Osteocyte (in vitro differentiated cells): ENCODE measurements at regions not wholly inside any gene's neighbourhood (a gene's known extent, or its start where the extent isn't known, plus 50 kb on each side); places are given as distances from the start of the nearest gene placed in this dataset.

Source experiments
- DNase-seq: peaks from one replicate; pipeline ENCODE4 v3.0.0; 2021; ENCODE audit warnings: mixed read lengths; ENCODE audit not compliant: unreplicated experiment; ENCODE audit errors: extremely low spot score
- H3K27ac Mint-ChIP-seq: one replicate; pipeline ENCODE4 v1.8.0; 2021; ENCODE audit warnings: mild to moderate bottlenecking, mixed read lengths; ENCODE audit not compliant: unreplicated experiment
- H3K27me3 Mint-ChIP-seq: one replicate; pipeline ENCODE4 v1.8.0; 2021; ENCODE audit warnings: mixed read lengths; ENCODE audit not compliant: unreplicated experiment
- H3K36me3 Mint-ChIP-seq: one replicate; pipeline ENCODE4 v1.8.0; 2021; ENCODE audit warnings: mixed read lengths; ENCODE audit not compliant: unreplicated experiment
- H3K4me1 Mint-ChIP-seq: one replicate; pipeline ENCODE4 v1.8.0; 2021; ENCODE audit warnings: mixed read lengths; ENCODE audit not compliant: unreplicated experiment
- H3K4me3 Mint-ChIP-seq: one replicate; pipeline ENCODE4 v1.8.0; 2021; ENCODE audit warnings: mild to moderate bottlenecking, moderate library complexity, mixed read lengths; ENCODE audit not compliant: unreplicated experiment
- H3K9me3 Mint-ChIP-seq: one replicate; pipeline ENCODE4 v1.8.0; 2021; ENCODE audit warnings: mixed read lengths; ENCODE audit not compliant: unreplicated experiment
- CTCF ChIP-seq: fragments of 200-600 bp; sonication (generic); IDR thresholded peaks from 2 replicates; pipeline ENCODE4 v1.5.0; 2021; ENCODE audit warnings: antibody characterized with exemption, mild to moderate bottlenecking, moderate library complexity

- no peak for DNase-seq
- H3K36me3 Mint-ChIP-seq, result no peaks in the 10 kb centered on the region
Measured at GRCh38 chrX:55167124-55167803, 52.9 kb upstream of the PAGE5 start.

GRCh38 chrX:55167901-55168300 is 52.2 kb upstream of the PAGE5 start:
- peaks cover 11% of the 10 kb centered on the region for H3K9me3 Mint-ChIP-seq
- no peaks in the 10 kb centered on the region for H3K36me3 Mint-ChIP-seq
- H3K4me1 Mint-ChIP-seq, result no peaks in the 10 kb centered on the region
- H3K4me3 Mint-ChIP-seq, result no peak overlapping the region
- TF ChIP-seq CTCF, result no peak
- DNase-seq, result no peak
- peaks cover 12% of the 10 kb centered on the region for H3K27me3 Mint-ChIP-seq
- no peak overlapping the region for H3K27ac Mint-ChIP-seq

More at GRCh38 chrX:55167124-55167803, 52.9 kb upstream of the PAGE5 start:
- no peak for TF ChIP-seq CTCF
- Mint-ChIP-seq H3K4me1 (no peaks in the 10 kb centered on the region), H3K9me3 (peaks cover 11% of the 10 kb centered on the region), H3K27ac (no peak overlapping the region), H3K27me3 (peaks cover 12% of the 10 kb centered on the region), H3K4me3 (no peak overlapping the region)

GRCh38 chrX:55169782-55170181 is 50.4 kb upstream of the PAGE5 start:
- no peak overlapping the region for H3K4me3 Mint-ChIP-seq
- no peak for TF ChIP-seq CTCF
- no peak overlapping the region for H3K27ac Mint-ChIP-seq
- DNase-seq, result no peak
- peaks cover 9% of the 10 kb centered on the region for H3K9me3 Mint-ChIP-seq
- no peaks in the 10 kb centered on the region for H3K36me3 Mint-ChIP-seq
- H3K4me1 Mint-ChIP-seq, result no peaks in the 10 kb centered on the region
- H3K27me3 Mint-ChIP-seq, result peaks cover 9% of the 10 kb centered on the region
